ENCODE measurements at regions not wholly inside any gene's neighbourhood (a gene's known extent, or its start where the extent isn't known, plus 50 kb on each side); places are given as distances from the start of the nearest gene placed in this dataset.

DNA sequence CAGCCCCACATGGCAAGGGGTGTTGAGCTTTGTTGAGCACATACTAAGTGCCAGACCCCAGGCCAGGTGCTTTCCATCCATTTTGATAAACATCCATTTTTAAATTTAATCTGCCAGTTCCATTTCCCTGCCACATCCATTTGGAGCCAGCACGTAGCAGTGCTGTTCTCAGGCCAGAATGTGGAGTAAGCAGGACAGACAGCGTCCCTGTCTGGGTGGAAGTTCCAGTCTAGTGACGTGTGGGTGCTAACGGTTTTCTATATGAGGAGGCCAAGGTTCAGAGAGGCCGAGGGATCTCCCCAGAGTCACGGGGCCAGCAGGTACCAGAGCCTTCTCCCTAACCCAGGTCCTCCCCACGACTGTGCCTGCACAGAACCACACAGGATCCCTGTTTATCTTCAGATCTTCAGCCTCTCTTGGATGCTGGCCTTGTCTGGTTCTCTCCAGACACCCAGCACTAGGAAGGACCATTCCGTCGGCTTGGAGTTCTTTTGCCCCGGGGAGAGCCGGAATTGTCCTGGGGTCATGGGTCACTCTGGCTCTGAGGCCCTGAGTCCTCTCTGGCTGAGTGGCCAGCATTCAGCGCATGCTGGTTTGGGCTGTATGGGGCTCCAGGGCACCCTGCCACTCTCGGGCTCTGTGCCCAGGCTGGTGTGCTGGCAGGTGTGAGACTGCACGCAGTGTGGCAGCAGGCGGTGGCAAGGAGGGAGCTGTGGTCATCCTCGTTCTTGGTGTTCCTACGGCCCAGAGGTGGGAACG lies 63.6 kb upstream of the PPARA start:
- H3K4me3 ChIP-seq (ENCODE audit: low read depth, low read length, poor library complexity, severe bottlenecking), result no peak overlapping the region
- DNase-seq (ENCODE audit: low spot score), result no peak
- H3K9me3 ChIP-seq (ENCODE audit: low read length), result no peaks in the 10 kb centered on the region
- no peaks in the 10 kb centered on the region for H3K4me1 ChIP-seq (ENCODE audit: insufficient read depth, low read length, poor library complexity, severe bottlenecking)
- CTCF ChIA-PET (ENCODE audit: unreplicated experiment), result no interaction called here
- intact Hi-C loops (cut with micrococcal nuclease; ENCODE audit: unreplicated experiment), result no loop called here
- no peaks in the 10 kb centered on the region for H4K20me1 ChIP-seq (ENCODE audit: insufficient read depth, low read length)
- no peaks in the 10 kb centered on the region for H3K79me2 ChIP-seq (ENCODE audit: insufficient read depth, low read depth, low read length)
- no peak overlapping the region for H3K4me2 ChIP-seq (ENCODE audit: low read length)
- no peak overlapping the region for H3K27ac ChIP-seq (ENCODE audit: low read depth, low read length, poor library complexity, severe bottlenecking)
- no TSS peak for BruUV-seq (replicated peaks)
- TF ChIP-seq, protein P1, sequence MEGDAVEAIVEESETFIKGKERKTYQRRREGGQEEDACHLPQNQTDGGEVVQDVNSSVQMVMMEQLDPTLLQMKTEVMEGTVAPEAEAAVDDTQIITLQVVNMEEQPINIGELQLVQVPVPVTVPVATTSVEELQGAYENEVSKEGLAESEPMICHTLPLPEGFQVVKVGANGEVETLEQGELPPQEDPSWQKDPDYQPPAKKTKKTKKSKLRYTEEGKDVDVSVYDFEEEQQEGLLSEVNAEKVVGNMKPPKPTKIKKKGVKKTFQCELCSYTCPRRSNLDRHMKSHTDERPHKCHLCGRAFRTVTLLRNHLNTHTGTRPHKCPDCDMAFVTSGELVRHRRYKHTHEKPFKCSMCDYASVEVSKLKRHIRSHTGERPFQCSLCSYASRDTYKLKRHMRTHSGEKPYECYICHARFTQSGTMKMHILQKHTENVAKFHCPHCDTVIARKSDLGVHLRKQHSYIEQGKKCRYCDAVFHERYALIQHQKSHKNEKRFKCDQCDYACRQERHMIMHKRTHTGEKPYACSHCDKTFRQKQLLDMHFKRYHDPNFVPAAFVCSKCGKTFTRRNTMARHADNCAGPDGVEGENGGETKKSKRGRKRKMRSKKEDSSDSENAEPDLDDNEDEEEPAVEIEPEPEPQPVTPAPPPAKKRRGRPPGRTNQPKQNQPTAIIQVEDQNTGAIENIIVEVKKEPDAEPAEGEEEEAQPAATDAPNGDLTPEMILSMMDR (conservative IDR thresholded peaks at IDR 0.05; ENCODE audit: low read length), result no peak
- POLR2A ChIA-PET, result no interaction called here
- no peaks in the 10 kb centered on the region for H3K36me3 ChIP-seq (ENCODE audit: insufficient read depth, low read length)
- no peak overlapping the region for H2AFZ ChIP-seq (ENCODE audit: low read length)
- H3K9me2 ChIP-seq (ENCODE audit: insufficient read depth, low read length), result no peaks in the 10 kb centered on the region

DNA sequence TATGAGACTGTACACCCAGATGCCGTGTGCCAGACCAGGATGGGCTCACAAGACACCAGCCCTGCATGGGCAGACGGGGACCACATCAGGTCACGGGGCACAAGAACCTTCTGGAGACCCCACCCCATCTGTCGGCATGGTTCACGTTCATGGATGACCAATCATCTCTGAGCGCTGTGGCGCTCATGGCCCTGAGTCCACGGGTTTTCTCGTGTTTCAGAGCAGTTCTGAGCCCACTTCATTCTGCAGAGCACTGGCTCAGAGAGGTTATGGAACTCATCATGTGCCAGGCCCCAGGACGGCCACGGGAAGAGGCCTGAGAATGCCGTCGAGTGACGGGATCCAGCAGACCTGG lies 63.0 kb upstream of the PPARA start:
- Histone ChIP-seq H3K36me3 (ENCODE audit: insufficient read depth, low read length) (no peaks in the 10 kb centered on the region), H2AFZ (ENCODE audit: low read length) (no peak overlapping the region), H3K4me2 (ENCODE audit: low read length) (no peak overlapping the region), H4K20me1 (ENCODE audit: insufficient read depth, low read length) (no peaks in the 10 kb centered on the region), H3K9me3 (ENCODE audit: low read length) (no peaks in the 10 kb centered on the region), H3K4me3 (ENCODE audit: low read depth, low read length, poor library complexity, severe bottlenecking) (no peak overlapping the region), H3K79me2 (ENCODE audit: insufficient read depth, low read depth, low read length) (no peaks in the 10 kb centered on the region), H3K27ac (ENCODE audit: low read depth, low read length, poor library complexity, severe bottlenecking) (no peak overlapping the region), H3K9me2 (ENCODE audit: insufficient read depth, low read length) (no peaks in the 10 kb centered on the region), H3K4me1 (ENCODE audit: insufficient read depth, low read length, poor library complexity, severe bottlenecking) (no peaks in the 10 kb centered on the region)
- POLR2A ChIA-PET, result no interaction called here
- no peak for DNase-seq (ENCODE audit: low spot score)
- CTCF ChIA-PET (ENCODE audit: unreplicated experiment), result no interaction called here
- TF ChIP-seq, protein P1 (conservative IDR thresholded peaks at IDR 0.05; ENCODE audit: low read length), result no peak
- TF ChIP-seq EZH2phosphoT487 (IDR thresholded peaks at IDR 0.05; ENCODE audit: borderline replicate concordance, low read depth, low read length), result no peak
- intact Hi-C loops (cut with micrococcal nuclease; ENCODE audit: unreplicated experiment), result no loop called here
- no TSS peak for BruUV-seq (replicated peaks)

DNA sequence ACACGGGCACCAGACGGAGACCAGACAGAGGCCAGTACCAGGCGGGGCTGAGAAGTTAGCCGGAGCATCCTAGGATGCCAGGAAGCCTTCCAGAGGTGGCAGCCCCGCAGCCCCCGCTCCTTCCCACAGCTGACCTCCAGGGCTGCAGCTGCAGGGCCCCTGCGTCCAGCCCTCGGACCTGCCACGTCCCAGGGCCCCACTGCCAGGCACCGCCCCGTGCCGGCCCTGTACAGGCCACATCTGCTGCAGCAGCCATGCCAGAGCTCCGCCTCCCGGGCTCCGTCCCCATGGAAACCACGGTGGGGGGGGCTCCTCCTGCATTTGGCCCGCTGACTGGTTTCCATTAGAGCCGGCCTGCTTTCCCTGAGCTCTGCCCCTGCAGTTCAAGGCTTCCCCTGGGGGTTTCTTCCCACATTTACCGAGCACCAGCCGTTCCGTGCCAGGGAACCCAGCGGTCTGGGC lies 62.5 kb upstream of the PPARA start:
- Histone ChIP-seq H3K36me3 (ENCODE audit: insufficient read depth, low read length) (no peaks in the 10 kb centered on the region), H3K27ac (ENCODE audit: low read depth, low read length, poor library complexity, severe bottlenecking) (no peak overlapping the region), H2AFZ (ENCODE audit: low read length) (no peak overlapping the region), H3K4me3 (ENCODE audit: low read depth, low read length, poor library complexity, severe bottlenecking) (no peak overlapping the region), H3K4me2 (ENCODE audit: low read length) (no peak overlapping the region), H3K9me3 (ENCODE audit: low read length) (no peaks in the 10 kb centered on the region), H3K4me1 (ENCODE audit: insufficient read depth, low read length, poor library complexity, severe bottlenecking) (no peaks in the 10 kb centered on the region), H4K20me1 (ENCODE audit: insufficient read depth, low read length) (no peaks in the 10 kb centered on the region), H3K9me2 (ENCODE audit: insufficient read depth, low read length) (no peaks in the 10 kb centered on the region), H3K79me2 (ENCODE audit: insufficient read depth, low read depth, low read length) (no peaks in the 10 kb centered on the region)
- CTCF ChIA-PET (ENCODE audit: unreplicated experiment), result no interaction called here
- no TSS peak for BruUV-seq (replicated peaks)
- intact Hi-C loops (cut with micrococcal nuclease; ENCODE audit: unreplicated experiment), result no loop called here
- DNase-seq (ENCODE audit: low spot score), result no peak
- TF ChIP-seq, protein P1 (conservative IDR thresholded peaks at IDR 0.05; ENCODE audit: low read length), result no peak
- TF ChIP-seq EZH2phosphoT487 (IDR thresholded peaks at IDR 0.05; ENCODE audit: borderline replicate concordance, low read depth, low read length), result no peak
- POLR2A ChIA-PET, result no interaction called here

All from OCI-LY7 (cell line).